SIG-M5 treated with dmso at 0.1 percent for 504 hours (cell line): ENCODE measurements at regions not wholly inside any gene's neighbourhood (a gene's known extent, or its start where the extent isn't known, plus 50 kb on each side); places are given as distances from the start of the nearest gene placed in this dataset.
A peak's percentile ranks its signal among the peaks of the same experiment; 100 is the strongest.
"Not testable (repeated sequence)": the region's sequence is repeated elsewhere in the genome, so short reads cannot be mapped to it uniquely, and the experiment has no call there.

Experiments
- DNase-seq: peaks from one replicate; lab custom pipeline; 2025; ENCODE audit not compliant: unreplicated experiment; lab: John Stamatoyannopoulos, UW

- DNase-seq, result peak; percentile 51
Measured at GRCh38 chrX:13387666-13388494, 68.0 kb upstream of the ATXN3L start.

- no peak for DNase-seq
Measured at GRCh38 chrX:13386636-13387035, 66.8 kb upstream of the ATXN3L start.

DNA sequence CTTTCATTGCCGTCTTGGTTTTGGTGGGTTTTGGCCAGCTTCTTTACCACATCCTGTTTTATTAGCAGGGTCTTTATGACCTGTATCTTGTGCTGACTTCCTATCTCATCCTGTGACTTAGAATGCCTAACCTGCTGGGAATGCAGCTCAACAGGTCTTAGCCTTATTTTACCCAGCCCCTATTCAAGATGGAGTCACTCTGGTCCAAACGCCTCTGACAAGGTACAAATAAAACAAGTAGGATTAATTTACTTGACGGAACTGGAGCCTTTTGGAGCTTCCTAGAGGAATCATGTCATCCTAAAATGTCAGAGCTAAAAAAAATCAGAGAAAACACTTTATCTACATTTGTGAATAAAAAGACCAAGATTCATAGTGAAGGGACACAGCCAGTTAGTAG, 66.2 kb upstream of the ATXN3L start:
- DNase-seq, result no peak

DNA sequence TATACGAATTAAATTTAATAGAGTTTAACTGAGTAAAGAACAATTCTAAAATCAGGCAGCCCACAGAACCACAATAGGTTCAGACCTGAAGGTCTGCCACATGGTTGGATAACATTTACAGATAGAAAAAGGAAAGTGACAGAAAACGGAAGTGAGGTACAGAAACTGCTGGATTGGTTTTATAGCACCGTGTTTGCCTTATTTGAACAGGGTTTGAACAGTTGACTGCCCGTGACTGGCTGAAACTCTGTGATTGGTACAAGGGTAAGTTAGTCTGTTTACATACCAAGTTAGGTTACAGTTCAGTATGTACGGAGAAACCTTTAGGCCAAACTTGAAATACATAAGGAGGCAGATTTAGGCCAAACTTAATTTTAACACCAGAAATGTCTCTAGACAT, 64.1 kb upstream of the ATXN3L start:
- DNase-seq, result no peak

DNA sequence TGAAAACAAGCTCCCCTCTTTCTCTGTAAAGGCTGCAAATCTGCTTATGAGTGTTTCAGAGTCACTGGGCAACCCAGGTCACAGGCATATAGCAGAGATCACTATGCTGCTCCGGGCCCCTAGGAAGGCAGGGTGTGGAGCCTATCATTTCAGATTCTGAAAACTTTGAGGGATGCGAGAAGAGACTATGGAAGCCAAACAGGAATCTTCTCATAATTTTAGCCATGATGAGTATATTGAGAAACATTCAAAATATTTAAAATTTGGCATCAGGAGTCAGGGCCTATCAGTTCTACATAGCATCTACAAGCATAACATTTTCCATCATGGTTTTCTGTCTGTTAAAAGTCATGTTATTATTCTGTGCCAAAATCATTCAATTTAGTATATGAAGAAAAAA, 61.7 kb upstream of the ATXN3L start:
- no peak for DNase-seq

- DNase-seq, result no peak
Measured at GRCh38 chrX:13380211-13380610, 60.4 kb upstream of the ATXN3L start.

DNA sequence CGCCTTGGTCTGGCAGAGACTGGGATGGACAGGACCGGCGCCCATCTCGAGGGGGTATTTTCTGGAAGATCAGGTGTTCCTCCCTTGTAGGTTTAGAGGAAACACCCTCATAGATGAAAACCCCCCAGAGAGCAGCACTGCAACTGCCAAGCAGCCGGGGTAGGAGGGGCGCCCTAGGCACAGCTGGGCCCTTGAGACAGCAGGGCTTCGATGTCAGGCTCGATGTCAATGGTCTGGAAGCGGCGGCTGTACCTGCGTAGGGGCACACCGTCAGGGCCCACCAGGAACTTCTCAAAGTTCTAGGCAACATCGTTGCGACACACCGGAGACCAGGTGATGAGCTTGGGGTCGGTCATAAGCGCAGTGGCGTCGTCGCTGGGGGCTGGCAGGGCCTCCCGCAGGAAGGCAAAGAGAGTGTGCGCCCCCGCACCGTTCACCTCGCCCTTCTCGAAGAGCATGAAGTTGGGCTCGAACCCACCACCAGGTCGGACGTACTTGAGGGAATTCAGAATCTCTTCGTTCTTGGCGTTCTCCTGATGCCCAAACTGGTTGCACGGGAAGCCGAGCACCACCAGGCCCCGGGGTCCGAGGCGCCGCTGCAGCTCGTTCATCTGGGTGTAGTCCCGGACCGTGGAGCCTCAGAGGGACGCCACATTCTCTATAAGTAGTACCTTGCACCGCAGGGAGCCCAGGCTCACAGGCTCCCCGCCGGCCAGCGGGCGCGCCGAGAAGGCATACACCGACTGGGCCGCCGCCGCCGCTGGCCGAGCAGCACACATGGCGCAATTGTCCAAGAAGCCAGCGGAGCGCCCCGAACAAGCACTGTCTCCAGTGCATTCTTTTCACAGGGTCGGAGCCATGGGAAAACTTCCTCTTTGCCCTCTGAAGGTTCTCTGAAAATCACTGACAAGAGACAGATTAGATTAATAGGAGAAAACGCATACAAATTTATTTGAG, 59.0 kb upstream of the ATXN3L start:
- DNase-seq, result not testable (repeated sequence)

GRCh38 chrX:13377550-13377934, 57.7 kb upstream of the ATXN3L start:
- no peak for DNase-seq

- no peak for DNase-seq
Measured at GRCh38 chrX:13376857-13377549, 57.1 kb upstream of the ATXN3L start.

- DNase-seq, result not testable (repeated sequence)
Measured at GRCh38 chrX:13375596-13375995, 55.7 kb upstream of the ATXN3L start.

DNA sequence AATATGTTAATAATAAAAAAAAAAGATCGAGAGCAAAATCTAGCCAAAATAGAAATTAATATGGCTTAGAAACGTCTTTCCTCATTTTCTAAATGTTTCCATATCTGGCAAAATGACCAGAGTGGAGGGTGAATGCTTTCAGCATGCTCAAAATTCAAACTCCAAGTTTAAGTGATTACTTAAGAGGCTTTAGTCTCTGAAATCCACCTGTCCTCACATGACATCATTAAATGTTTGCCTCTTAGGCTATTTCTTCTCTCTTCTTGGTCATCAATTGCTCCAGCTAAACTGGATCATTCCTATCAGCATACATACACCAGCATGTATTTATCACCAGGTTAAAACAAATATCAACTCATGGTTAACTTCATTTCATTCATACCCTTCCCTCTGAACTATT, 54.5 kb upstream of the ATXN3L start:
- no peak for DNase-seq

DNA sequence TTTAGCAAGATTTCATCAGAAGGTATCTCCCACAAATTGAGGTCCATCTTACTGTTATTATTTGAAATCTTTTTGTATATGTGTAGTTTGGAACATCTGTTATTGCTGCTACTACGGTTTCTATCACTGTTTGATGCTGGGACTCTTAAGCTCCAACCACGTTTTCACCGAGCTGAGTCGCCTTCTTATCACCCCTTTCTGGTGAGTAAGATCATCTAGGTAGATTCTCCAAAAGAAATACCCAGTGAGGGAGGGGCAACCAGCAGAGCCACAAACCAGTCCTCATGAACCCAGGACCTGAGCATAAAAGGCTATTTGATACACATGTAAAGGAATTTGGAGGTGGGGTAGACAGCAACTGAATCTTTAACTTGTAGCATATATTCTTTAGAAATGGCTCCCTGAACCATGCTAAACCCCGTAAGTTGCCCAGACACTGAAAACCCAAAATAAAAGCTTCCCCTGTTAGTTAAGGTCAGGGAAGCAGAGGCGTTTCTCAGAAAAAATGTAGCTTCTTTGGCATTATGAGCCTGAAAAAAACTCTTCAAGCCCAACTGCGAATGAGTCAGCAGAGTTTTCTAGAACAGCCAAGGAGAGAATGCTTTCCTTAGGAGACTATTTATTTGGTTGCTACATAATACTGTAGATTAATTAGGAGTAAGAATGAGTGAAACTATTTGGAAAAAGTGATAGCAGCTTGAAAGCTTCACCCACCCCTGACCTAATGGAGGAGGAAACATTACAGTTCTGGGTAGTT, 53.8 kb upstream of the ATXN3L start:
- no peak for DNase-seq

- DNase-seq, result no peak
Measured at GRCh38 chrX:13373027-13373426, 53.2 kb upstream of the ATXN3L start.

- no peak for DNase-seq
Measured at GRCh38 chrX:13372203-13372980, 52.5 kb upstream of the ATXN3L start.

- no peak for DNase-seq
Measured at GRCh38 chrX:13371186-13371585, 51.3 kb upstream of the ATXN3L start.

DNA sequence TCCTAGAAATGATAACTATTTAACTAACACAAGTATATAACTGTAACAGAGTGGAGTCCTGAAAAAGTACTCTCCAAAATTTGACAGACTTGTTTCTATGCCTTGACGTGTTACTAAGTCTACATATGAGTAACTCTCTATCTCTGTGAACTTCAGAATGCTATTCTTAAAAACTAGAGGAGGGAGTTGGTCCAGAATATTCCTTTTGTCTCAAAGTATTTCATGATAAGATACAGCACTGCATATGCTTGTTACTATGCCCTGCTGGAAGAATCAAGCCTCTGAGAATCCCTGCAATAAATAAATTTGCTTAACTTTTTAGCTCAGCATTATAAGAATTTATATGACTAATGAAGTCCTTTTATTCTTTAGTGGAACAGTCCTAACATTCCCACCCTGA, 50.9 kb upstream of the ATXN3L start:
- DNase-seq, result no peak
